ENCODE measurements at regions not wholly inside any gene's neighbourhood (a gene's known extent, or its start where the extent isn't known, plus 50 kb on each side); places are given as distances from the start of the nearest gene placed in this dataset.

DNA sequence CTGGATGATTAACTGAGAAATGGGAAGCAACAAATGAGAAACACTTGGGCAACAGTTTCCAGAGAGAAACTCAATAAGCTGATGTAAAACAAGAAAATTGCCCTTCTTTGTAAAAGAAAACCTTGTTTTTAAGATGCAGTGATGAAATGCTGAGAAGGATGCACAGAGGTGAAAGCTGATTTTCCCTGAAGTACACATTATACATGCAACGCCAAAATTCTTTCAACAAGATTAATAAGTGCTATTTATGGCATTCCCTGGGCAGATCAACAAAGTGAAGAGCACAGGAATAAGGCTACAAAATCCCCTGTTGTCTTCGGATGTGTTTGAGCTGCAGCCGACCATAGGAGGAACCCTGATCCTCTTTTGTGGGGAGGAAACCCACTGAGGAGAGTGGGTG lies 208.0 kb upstream of the ANKH start:
- H3K4me3 ChIP-seq (replicated peaks in 1 of 2; ENCODE audit: low read depth in 2 of 2, low read length in 2 of 2) = no peak overlapping the region
- TF ChIP-seq, protein P1, sequence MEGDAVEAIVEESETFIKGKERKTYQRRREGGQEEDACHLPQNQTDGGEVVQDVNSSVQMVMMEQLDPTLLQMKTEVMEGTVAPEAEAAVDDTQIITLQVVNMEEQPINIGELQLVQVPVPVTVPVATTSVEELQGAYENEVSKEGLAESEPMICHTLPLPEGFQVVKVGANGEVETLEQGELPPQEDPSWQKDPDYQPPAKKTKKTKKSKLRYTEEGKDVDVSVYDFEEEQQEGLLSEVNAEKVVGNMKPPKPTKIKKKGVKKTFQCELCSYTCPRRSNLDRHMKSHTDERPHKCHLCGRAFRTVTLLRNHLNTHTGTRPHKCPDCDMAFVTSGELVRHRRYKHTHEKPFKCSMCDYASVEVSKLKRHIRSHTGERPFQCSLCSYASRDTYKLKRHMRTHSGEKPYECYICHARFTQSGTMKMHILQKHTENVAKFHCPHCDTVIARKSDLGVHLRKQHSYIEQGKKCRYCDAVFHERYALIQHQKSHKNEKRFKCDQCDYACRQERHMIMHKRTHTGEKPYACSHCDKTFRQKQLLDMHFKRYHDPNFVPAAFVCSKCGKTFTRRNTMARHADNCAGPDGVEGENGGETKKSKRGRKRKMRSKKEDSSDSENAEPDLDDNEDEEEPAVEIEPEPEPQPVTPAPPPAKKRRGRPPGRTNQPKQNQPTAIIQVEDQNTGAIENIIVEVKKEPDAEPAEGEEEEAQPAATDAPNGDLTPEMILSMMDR (IDR thresholded peaks at IDR 0.05; ENCODE audit: low read depth, low read length) = no peak
- DNase-seq (ENCODE audit: low read depth in 2 of 2) = no peak

DNA sequence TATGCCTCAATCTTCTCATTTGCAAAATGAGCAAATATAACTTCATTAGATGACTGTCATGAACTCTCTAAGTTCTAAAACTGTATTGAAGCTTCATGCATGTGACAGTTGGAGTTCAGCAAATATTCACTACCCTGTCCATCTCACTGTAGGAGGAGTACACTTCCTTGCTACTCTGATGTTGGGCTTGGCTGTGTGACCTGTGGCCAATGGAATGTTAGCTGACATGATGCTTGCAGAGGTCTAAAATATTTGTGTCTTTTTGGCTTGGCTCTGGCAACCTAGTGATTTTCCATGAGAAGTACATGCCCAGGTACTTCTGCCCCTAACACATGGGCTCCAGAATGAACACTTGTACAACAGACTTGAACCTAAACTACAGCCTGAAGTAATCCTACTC lies 203.1 kb upstream of the ANKH start:
- no peak overlapping the region for H3K4me3 ChIP-seq (replicated peaks in 1 of 2; ENCODE audit: low read depth in 2 of 2, low read length in 2 of 2)
- TF ChIP-seq, protein P1 (IDR thresholded peaks at IDR 0.05; ENCODE audit: low read depth, low read length) = no peak
- peak in 1 of 2 donors; percentile 3 for DNase-seq (ENCODE audit: low read depth in 2 of 2)

DNA sequence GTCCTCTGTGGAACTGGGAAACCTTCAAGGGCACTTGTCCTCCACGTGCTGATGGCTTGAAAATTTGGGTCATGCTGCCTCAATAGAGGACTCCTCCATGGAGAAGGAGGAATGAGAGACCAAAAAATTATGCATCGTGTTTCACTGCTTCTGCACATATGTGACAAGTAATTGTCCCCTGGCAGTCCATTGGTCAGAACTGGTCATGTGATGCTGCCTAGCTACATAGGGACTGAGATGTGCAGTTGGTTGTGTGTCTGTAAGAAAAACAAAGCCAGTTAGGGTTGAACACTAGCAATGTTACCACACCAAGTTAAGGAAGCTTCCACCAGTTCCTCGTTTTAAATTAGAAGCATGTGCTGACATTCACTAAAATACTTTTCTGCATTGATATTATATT lies 201.9 kb upstream of the ANKH start:
- TF ChIP-seq, protein P1 (IDR thresholded peaks at IDR 0.05; ENCODE audit: low read depth, low read length) = no peak
- no peak for DNase-seq (ENCODE audit: low read depth in 2 of 2)

DNA sequence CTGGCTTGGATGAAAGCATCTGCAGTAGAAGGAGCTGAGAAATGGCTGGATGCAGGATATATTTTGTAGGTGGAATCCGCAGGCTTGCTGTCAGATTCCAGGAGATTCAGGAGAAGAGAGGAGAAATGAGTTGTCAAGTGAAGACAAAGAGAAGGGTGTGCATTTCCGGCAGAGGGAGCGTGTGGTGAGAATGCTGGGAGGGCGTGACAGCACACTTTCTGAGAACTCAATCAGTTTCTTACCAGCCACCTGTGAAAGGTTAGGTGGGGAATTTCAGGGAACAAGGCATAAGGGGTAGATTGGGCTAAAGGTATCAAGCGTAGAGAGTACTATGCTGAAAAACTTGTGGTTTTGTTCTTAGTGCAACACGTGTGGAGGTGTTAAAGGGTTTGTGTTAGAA lies 199.3 kb upstream of the ANKH start:
- no peak overlapping the region for H3K4me3 ChIP-seq (replicated peaks in 1 of 2; ENCODE audit: low read depth in 2 of 2, low read length in 2 of 2)
- no peak for DNase-seq (ENCODE audit: low read depth in 2 of 2)
- TF ChIP-seq, protein P1 (IDR thresholded peaks at IDR 0.05; ENCODE audit: low read depth, low read length) = no peak

More for the DNA sequence above, 201.9 kb upstream of the ANKH start:
- H3K4me3 ChIP-seq (replicated peaks in 1 of 2; ENCODE audit: low read depth in 2 of 2, low read length in 2 of 2) = no peak overlapping the region

DNA sequence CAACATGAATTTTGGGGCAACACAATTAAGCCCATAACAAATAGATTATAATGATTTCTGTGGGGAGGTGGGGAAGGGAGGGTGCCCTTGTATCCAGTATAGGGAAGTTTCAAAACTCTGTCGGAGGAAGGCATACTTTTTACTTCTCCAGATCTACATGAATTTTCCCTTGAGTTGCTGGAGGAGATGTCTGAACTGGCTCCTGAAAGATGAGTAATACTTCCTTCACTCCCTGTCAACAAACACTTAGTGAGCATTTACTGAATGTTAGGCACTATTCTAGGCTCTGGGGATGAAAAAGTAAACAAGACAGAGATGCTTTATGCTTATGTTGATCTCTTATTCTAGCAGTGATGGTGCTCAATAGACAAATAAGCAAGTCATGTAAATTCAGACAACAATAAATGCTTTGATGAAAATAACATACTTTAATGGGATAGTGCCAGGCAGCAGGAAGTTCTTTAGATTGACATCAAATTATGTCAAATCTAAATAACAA lies 197.9 kb upstream of the ANKH start:
- DNase-seq (ENCODE audit: low read depth in 2 of 2) = peak in 1 of 2 donors; percentile 2
- TF ChIP-seq, protein P1 (IDR thresholded peaks at IDR 0.05; ENCODE audit: low read depth, low read length) = no peak
- no peak overlapping the region for H3K4me3 ChIP-seq (replicated peaks in 1 of 2; ENCODE audit: low read depth in 2 of 2, low read length in 2 of 2)

DNA sequence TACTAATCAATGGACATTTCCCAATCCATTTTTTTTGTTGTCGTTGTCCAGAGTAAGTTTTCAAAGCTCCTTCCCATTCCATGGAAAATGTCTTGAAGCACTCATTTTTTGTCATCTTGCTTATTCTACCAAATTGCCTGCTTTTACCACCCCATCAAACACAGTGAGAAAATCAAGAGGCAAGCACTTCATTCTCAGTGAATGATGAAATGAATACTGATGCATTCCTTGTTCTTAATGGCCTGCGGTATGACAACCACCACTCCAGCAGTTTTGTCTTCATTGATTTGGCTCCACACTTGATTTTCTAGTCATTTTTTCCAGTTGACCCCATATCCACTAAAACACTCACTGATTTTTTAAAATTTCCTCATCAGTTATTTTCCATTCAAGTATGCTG lies 193.5 kb upstream of the ANKH start:
- H3K4me3 ChIP-seq (replicated peaks in 1 of 2; ENCODE audit: low read depth in 2 of 2, low read length in 2 of 2) = no peak overlapping the region
- DNase-seq (ENCODE audit: low read depth in 2 of 2) = no peak
- TF ChIP-seq, protein P1 (IDR thresholded peaks at IDR 0.05; ENCODE audit: low read depth, low read length) = no peak

DNA sequence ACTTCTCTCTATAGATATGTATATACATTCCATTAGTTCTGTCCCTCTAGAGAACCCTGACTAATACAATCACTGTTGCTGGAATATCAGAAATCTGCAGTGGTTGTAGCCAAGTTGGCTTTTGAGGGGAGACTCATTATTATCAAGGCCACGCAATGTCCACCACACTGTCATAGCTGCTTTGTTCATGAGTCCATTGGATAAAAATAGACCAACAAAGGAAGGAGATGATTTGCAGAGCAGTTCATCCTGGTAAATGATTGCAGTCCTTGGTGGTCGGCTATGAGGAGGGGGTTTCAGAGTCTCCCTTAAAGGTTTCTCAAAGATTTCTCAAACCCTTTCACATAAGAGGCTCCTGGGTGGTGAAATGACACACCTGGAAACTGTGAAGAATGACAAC lies 192.8 kb upstream of the ANKH start:
- TF ChIP-seq, protein P1 (IDR thresholded peaks at IDR 0.05; ENCODE audit: low read depth, low read length) = no peak
- DNase-seq (ENCODE audit: low read depth in 2 of 2) = no peak
- H3K4me3 ChIP-seq (replicated peaks in 1 of 2; ENCODE audit: low read depth in 2 of 2, low read length in 2 of 2) = no peak overlapping the region

Data from cardiac fibroblast (primary cell).